SU-DHL-6 (cell line): ENCODE measurements at regions not wholly inside any gene's neighbourhood (a gene's known extent, or its start where the extent isn't known, plus 50 kb on each side); places are given as distances from the start of the nearest gene placed in this dataset.

Source experiments
- H2AFZ ChIP-seq: fragments of 200-600 bp; sonication (generic); 2 replicates; pipeline ENCODE4 v1.6.1; 2014; ENCODE audit warnings: low read depth, mild to moderate bottlenecking, moderate library complexity, mixed read lengths, antibody characterized with exemption, low read length; ENCODE audit not compliant: severe bottlenecking
- H3F3A ChIP-seq: fragments of 200-600 bp; shearing (Covaris generic); 2 replicates; pipeline ENCODE4 v1.6.0; 2016; ENCODE audit warnings: antibody characterized with exemption, mild to moderate bottlenecking; ENCODE audit not compliant: insufficient read depth
- H3K27ac ChIP-seq: fragments of 200-600 bp; sonication (generic); 2 replicates; pipeline ENCODE4 v1.5.1; 2016; ENCODE audit warnings: low read depth, mild to moderate bottlenecking, low read length, moderate library complexity, mixed read lengths
- H3K27me3 ChIP-seq: fragments of 200-600 bp; sonication (generic), shearing (Covaris generic); 2 replicates; pipeline ENCODE4 v1.6.0; 2014; ENCODE audit warnings: mild to moderate bottlenecking, low read length
- H3K36me3 ChIP-seq: fragments of 200-600 bp; sonication (generic); 2 replicates; pipeline ENCODE4 v1.6.1; 2014; ENCODE audit warnings: mild to moderate bottlenecking, low read length, mixed read lengths
- H3K4me2 ChIP-seq: fragments of 300-600, 200-600 bp; shearing (Covaris generic), sonication (generic); 2 replicates; pipeline ENCODE4 v1.6.0; 2014; ENCODE audit warnings: low read length, low read depth, mild to moderate bottlenecking; ENCODE audit not compliant: poor library complexity, severe bottlenecking
- H3K4me3 ChIP-seq: fragments of 200-600 bp; sonication (generic); 2 replicates; pipeline ENCODE4 v1.5.1; 2014; ENCODE audit warnings: antibody characterized with exemption, low read length, mild to moderate bottlenecking, mixed read lengths; ENCODE audit not compliant: insufficient read depth, poor library complexity, severe bottlenecking
- H3K79me2 ChIP-seq: fragments of 200-600 bp; sonication (generic); 2 replicates; pipeline ENCODE4 v1.6.1; 2014; ENCODE audit warnings: mild to moderate bottlenecking, low read length, moderate library complexity; ENCODE audit not compliant: insufficient read depth
- H3K9ac ChIP-seq: fragments of 200-600 bp; sonication (generic); 2 replicates; pipeline ENCODE4 v1.7.0; 2014; ENCODE audit warnings: mild to moderate bottlenecking, low read length
- H3K9me2 ChIP-seq: fragments of 200-600 bp; sonication (generic); replicated peaks from 2 replicates; pipeline ENCODE4 v1.6.1; 2014; ENCODE audit warnings: low read length; ENCODE audit not compliant: insufficient read depth
- H3K9me3 ChIP-seq: fragments of 200-600 bp; sonication (generic); 2 replicates; pipeline ENCODE4 v1.6.1; 2014; ENCODE audit warnings: low read length, mixed read lengths; ENCODE audit not compliant: insufficient read depth
- H4K20me1 ChIP-seq: fragments of 200-600 bp; sonication (generic); 2 replicates; pipeline ENCODE4 v1.6.1; 2014; ENCODE audit warnings: low read depth, mild to moderate bottlenecking, antibody characterized with exemption, low read length, moderate library complexity, mixed read lengths
- CTCF ChIP-seq: fragments of 200-600 bp; sonication (generic); IDR thresholded peaks from one replicate; pipeline ENCODE4 v1.5.1; 2017; ENCODE audit warnings: antibody characterized with exemption, mild to moderate bottlenecking, low read length, moderate library complexity; ENCODE audit not compliant: insufficient read depth, poor library complexity, severe bottlenecking
- EZH2phosphoT487 ChIP-seq: fragments of 200-600 bp; sonication (generic), shearing (Covaris generic); conservative IDR thresholded peaks from 2 replicates; pipeline ENCODE4 v1.6.1; 2018; ENCODE audit warnings: mild to moderate bottlenecking, antibody characterized with exemption, low read length, moderate library complexity, mixed read lengths

- H3K79me2 ChIP-seq, result no peaks in the 10 kb centered on the region
- no peak for TF ChIP-seq CTCF
- no peak for TF ChIP-seq EZH2phosphoT487
Observed at GRCh38 chr15:77710206-77710605, 77.5 kb upstream of the LINGO1 start.

GRCh38 chr15:77709135-77709886 lies 76.6 kb upstream of the LINGO1 start:
- no peak overlapping the region for H3K4me3 ChIP-seq
- H3K9me3 ChIP-seq, result no peaks in the 10 kb centered on the region
- no peak overlapping the region for H3K9ac ChIP-seq
- H2AFZ ChIP-seq, result no peak overlapping the region
- no peaks in the 10 kb centered on the region for H4K20me1 ChIP-seq
- H3K27ac ChIP-seq, result no peak overlapping the region
- no peak overlapping the region for H3K4me2 ChIP-seq
- no peaks in the 10 kb centered on the region for H3K9me2 ChIP-seq
- no peaks in the 10 kb centered on the region for H3K79me2 ChIP-seq
- no peaks in the 10 kb centered on the region for H3K36me3 ChIP-seq
- no peaks in the 10 kb centered on the region for H3K27me3 ChIP-seq
- no peaks in the 10 kb centered on the region for H3F3A ChIP-seq
- TF ChIP-seq CTCF (no peak), EZH2phosphoT487 (no peak)

More at GRCh38 chr15:77710206-77710605, 77.5 kb upstream of the LINGO1 start:
- Histone ChIP-seq H4K20me1 (no peaks in the 10 kb centered on the region), H3K9me3 (no peaks in the 10 kb centered on the region), H3K36me3 (no peaks in the 10 kb centered on the region), H3F3A (no peaks in the 10 kb centered on the region), H2AFZ (no peak overlapping the region), H3K4me2 (no peak overlapping the region), H3K9ac (no peak overlapping the region), H3K9me2 (no peaks in the 10 kb centered on the region), H3K4me3 (no peak overlapping the region), H3K27ac (no peak overlapping the region), H3K27me3 (no peaks in the 10 kb centered on the region)

GRCh38 chr15:77706482-77707244 lies 74.0 kb upstream of the LINGO1 start:
- no peak for TF ChIP-seq EZH2phosphoT487
- TF ChIP-seq CTCF, result no peak
- Histone ChIP-seq H3K27ac (no peak overlapping the region), H3K79me2 (no peaks in the 10 kb centered on the region)

More at GRCh38 chr15:77706482-77707244, 74.0 kb upstream of the LINGO1 start:
- Histone ChIP-seq H2AFZ (no peak overlapping the region), H3K4me2 (no peak overlapping the region), H4K20me1 (no peaks in the 10 kb centered on the region), H3K27me3 (no peaks in the 10 kb centered on the region), H3K36me3 (no peaks in the 10 kb centered on the region), H3K9me2 (no peaks in the 10 kb centered on the region), H3F3A (no peaks in the 10 kb centered on the region), H3K9ac (no peak overlapping the region), H3K9me3 (no peaks in the 10 kb centered on the region), H3K4me3 (no peak overlapping the region)
